H1 (cell line): ENCODE measurements at regions not wholly inside any gene's neighbourhood (a gene's known extent, or its start where the extent isn't known, plus 50 kb on each side); places are given as distances from the start of the nearest gene placed in this dataset.

ENCODE experiments used
- CTCF ChIA-PET: fragments of 300-600 bp; sonication (Branson Sonifier 250); formaldehyde crosslinking; loops from one replicate; lab custom pipeline; 2021; ENCODE audit not compliant: partially characterized antibody; lab: Charles Lee
- POLR2A ChIA-PET: fragments of 300-600 bp; sonication (Branson Sonifier 250); formaldehyde crosslinking; loops from one replicate; lab custom pipeline; 2021; ENCODE audit warnings: inconsistent platforms; ENCODE audit not compliant: partially characterized antibody; lab: Charles Lee
- DNase-seq, 2 experiments: peaks; one replicate each; pipeline versions ENCODE4 v3.0.0 to v3.0.0-alpha.2; 2010 to 2022; ENCODE audit warnings: low spot score in 2 of 2, low read depth in 1 of 2, mixed read lengths in 1 of 2
- FAIRE-seq: peaks from 2 replicates; lab custom pipeline; 2011; peaks lifted over from hg19 to GRCh38; lab: Jason Lieb, UNC
- H2AFZ ChIP-seq: 2 replicates; pipeline ENCODE4 v1.8.1; 2012; ENCODE audit warnings: low read length, inconsistent platforms
- H2AK5ac ChIP-seq: 2 replicates; pipeline ENCODE4 v1.6.1; 2013; ENCODE audit warnings: low read depth, low read length
- H2BK120ac ChIP-seq: replicated peaks from 2 replicates; pipeline ENCODE3; 2013; ENCODE audit warnings: low read depth, low read length, inconsistent platforms
- H2BK12ac ChIP-seq: 2 replicates; pipeline ENCODE4 v1.6.1; 2013; ENCODE audit warnings: low read depth, low read length
- H2BK15ac ChIP-seq: 2 replicates; pipeline ENCODE4 v1.6.1; 2013; ENCODE audit warnings: low read length
- H2BK20ac ChIP-seq: 2 replicates; pipeline ENCODE4 v1.6.1; 2013; ENCODE audit warnings: low read length
- H2BK5ac ChIP-seq: 2 replicates; pipeline ENCODE4 v1.6.1; 2013; ENCODE audit warnings: low read depth, low read length
- H3K14ac ChIP-seq: 2 replicates; pipeline ENCODE4 v1.6.1; 2013; ENCODE audit warnings: inconsistent platforms; ENCODE audit not compliant: insufficient read length
- H3K18ac ChIP-seq: 2 replicates; pipeline ENCODE4 v1.6.1; 2013; ENCODE audit warnings: low read length; ENCODE audit errors: extremely low read depth
- H3K23ac ChIP-seq: 2 replicates; pipeline ENCODE4 v1.6.1; 2013; ENCODE audit warnings: inconsistent platforms; ENCODE audit not compliant: insufficient read length
- H3K23me2 ChIP-seq: 2 replicates; pipeline ENCODE4 v1.6.1; 2013; ENCODE audit warnings: low read depth, low read length
- H3K27ac ChIP-seq: 2 replicates; pipeline ENCODE4 v1.6.1; 2011; ENCODE audit warnings: low read depth, low read length, inconsistent platforms
- H3K27me3 ChIP-seq, 4 experiments: replicated peaks in 1 of 4; 1 replicate in 1 of 4; 2 replicates in 3 of 4; pipeline versions ENCODE4 v1.6.1 to v1.8.1; 2011 to 2013; ENCODE audit warnings: low read length in 3 of 4, mild to moderate bottlenecking in 3 of 4, inconsistent platforms in 2 of 4, mixed read lengths in 2 of 4, moderate library complexity in 1 of 4; ENCODE audit not compliant: control insufficient read depth in 3 of 4, insufficient read depth in 3 of 4; ENCODE audit errors: extremely low read depth in 1 of 4
- H3K36me3 ChIP-seq, 4 experiments: 2 replicates each; pipeline versions ENCODE4 v1.6.1 to v1.8.1; 2011 to 2013; ENCODE audit warnings: mild to moderate bottlenecking in 4 of 4, low read length in 3 of 4, moderate library complexity in 2 of 4, control low read depth in 1 of 4, inconsistent platforms in 1 of 4; ENCODE audit not compliant: insufficient read depth in 4 of 4, control insufficient read depth in 2 of 4
- H3K4ac ChIP-seq: replicated peaks from 2 replicates; pipeline ENCODE3; 2013; ENCODE audit warnings: low read length, low read depth, mixed read lengths, inconsistent platforms; ENCODE audit not compliant: insufficient read length
- H3K4me1 ChIP-seq, 4 experiments: replicated peaks in 1 of 4; 1 replicate in 1 of 4; 2 replicates in 3 of 4; pipeline versions ENCODE4 v1.6.1 to v1.8.1; 2011 to 2013; ENCODE audit warnings: low read length in 3 of 4, inconsistent platforms in 2 of 4, mixed read lengths in 1 of 4; ENCODE audit not compliant: insufficient read depth in 4 of 4, control insufficient read depth in 3 of 4
- H3K4me2 ChIP-seq, 2 experiments: 2 replicates each; pipeline versions ENCODE4 v1.6.1 to v1.8.1; 2011 to 2013; ENCODE audit warnings: low read depth in 2 of 2, low read length in 2 of 2, control low read depth in 1 of 2, inconsistent platforms in 1 of 2, mild to moderate bottlenecking in 1 of 2; ENCODE audit not compliant: insufficient read depth in 1 of 2
- H3K4me3 ChIP-seq, 4 experiments: fragments of 200-600, 300-600 bp in 1 of 4; sonication (generic), shearing (Covaris generic), sonication (Bioruptor Twin) in 1 of 4; 2 replicates each; pipeline versions ENCODE4 v1.5.1 to v1.8.1; 2011 to 2016; ENCODE audit warnings: low read length in 4 of 4, low read depth in 3 of 4, control low read depth in 2 of 4, inconsistent platforms in 2 of 4, mild to moderate bottlenecking in 2 of 4, mixed read lengths in 1 of 4, moderate library complexity in 1 of 4; ENCODE audit not compliant: insufficient read depth in 2 of 4; ENCODE audit errors: extremely low read depth in 1 of 4
- H3K56ac ChIP-seq: replicated peaks from 2 replicates; pipeline ENCODE3; 2013; ENCODE audit warnings: low read depth, mild to moderate bottlenecking, mixed read lengths, low read length, inconsistent platforms; ENCODE audit not compliant: insufficient read length
- H3K79me1 ChIP-seq: 2 replicates; pipeline ENCODE4 v1.6.1; 2013; ENCODE audit warnings: low read depth, low read length, control low read depth
- H3K79me2 ChIP-seq, 2 experiments: 2 replicates each; pipeline versions ENCODE4 v1.6.1 to v1.8.1; 2012 to 2013; ENCODE audit warnings: low read length in 2 of 2, mild to moderate bottlenecking in 2 of 2, inconsistent platforms in 1 of 2; ENCODE audit not compliant: insufficient read depth in 2 of 2, control insufficient read depth in 1 of 2
- H3K9ac ChIP-seq, 4 experiments: replicated peaks in 1 of 4; 1 replicate in 1 of 4; 2 replicates in 3 of 4; pipeline versions ENCODE4 v1.6.1 to v1.8.1; 2011 to 2013; ENCODE audit warnings: low read depth in 3 of 4, low read length in 3 of 4, control low read depth in 2 of 4, mild to moderate bottlenecking in 2 of 4, moderate library complexity in 2 of 4, inconsistent platforms in 1 of 4; ENCODE audit errors: extremely low read depth in 1 of 4
- H3K9me3 ChIP-seq, 2 experiments: 2 replicates each; pipeline versions ENCODE4 v1.6.1 to v1.8.1; 2012 to 2013; ENCODE audit warnings: mild to moderate bottlenecking in 2 of 2, moderate library complexity in 2 of 2, control low read depth in 1 of 2, inconsistent platforms in 1 of 2, low read depth in 1 of 2, low read length in 1 of 2, mixed read lengths in 1 of 2; ENCODE audit not compliant: insufficient read depth in 2 of 2
- H4K20me1 ChIP-seq, 2 experiments: replicated peaks in 1 of 2; 2 replicates each; pipeline versions ENCODE3 to v1.8.1; 2011 to 2013; ENCODE audit warnings: inconsistent platforms in 2 of 2, low read length in 2 of 2, mild to moderate bottlenecking in 1 of 2; ENCODE audit not compliant: insufficient read depth in 2 of 2, control insufficient read depth in 1 of 2
- H4K5ac ChIP-seq: 2 replicates; pipeline ENCODE4 v1.6.1; 2013; ENCODE audit warnings: low read length, low read depth, mixed read lengths, inconsistent platforms; ENCODE audit not compliant: insufficient read length
- H4K8ac ChIP-seq: 2 replicates; pipeline ENCODE4 v1.8.0; 2013; ENCODE audit warnings: mild to moderate bottlenecking, moderate library complexity, low read length, inconsistent platforms; ENCODE audit not compliant: insufficient read depth; ENCODE audit errors: extremely low read depth
- H4K91ac ChIP-seq: replicated peaks from 2 replicates; pipeline ENCODE3; 2013; ENCODE audit warnings: low read length, mixed read lengths, inconsistent platforms; ENCODE audit not compliant: insufficient read length
- BRCA1 ChIP-seq: IDR thresholded peaks from 2 replicates; pipeline ENCODE4 v1.6.1; 2012; ENCODE audit warnings: low read depth, low read length, improper control_type of control experiment
- CBX5 ChIP-seq: fragments of 300-800, 300-1000 bp; sonication (generic); IDR thresholded peaks from 2 replicates; pipeline ENCODE4 v1.7.1; 2016; ENCODE audit warnings: antibody characterized with exemption, low read length, low read depth
- CHD2 ChIP-seq: IDR thresholded peaks from 2 replicates; pipeline ENCODE4 v1.6.1; 2012; ENCODE audit warnings: low read length, improper control_type of control experiment
- EGR1 ChIP-seq: IDR thresholded peaks from 2 replicates; pipeline ENCODE4 v1.6.1; 2011; ENCODE audit warnings: low read depth, low read length, borderline replicate concordance
- EZH2 ChIP-seq: fragments of 200-600 bp; sonication (generic); IDR thresholded peaks from 2 replicates; pipeline ENCODE4 v1.7.1; 2012; ENCODE audit warnings: low read depth, mild to moderate bottlenecking, moderate library complexity, low read length, inconsistent platforms; ENCODE audit not compliant: severe bottlenecking
- JUND ChIP-seq: IDR thresholded peaks from 2 replicates; pipeline ENCODE4 v1.6.1; 2011; ENCODE audit warnings: mild to moderate bottlenecking, improper control_type of control experiment, low read length
- NANOG ChIP-seq: IDR thresholded peaks from 2 replicates; pipeline ENCODE4 v1.6.1; 2011; ENCODE audit warnings: low read length, low read depth, mild to moderate bottlenecking, inconsistent platforms; ENCODE audit not compliant: insufficient read depth, poor library complexity, severe bottlenecking
- NRF1 ChIP-seq: IDR thresholded peaks from 2 replicates; pipeline ENCODE4 v1.6.1; 2011; ENCODE audit warnings: mild to moderate bottlenecking, low read depth, low read length, improper control_type of control experiment
- TAF7 ChIP-seq: optimal IDR thresholded peaks from 2 replicates; pipeline ENCODE3; 2011; ENCODE audit warnings: low read depth, mild to moderate bottlenecking, inconsistent platforms, low read length, moderate library complexity, borderline replicate concordance
- WGBS, 2 experiments: shearing (Covaris generic) in 1 of 2; methylation state at CpG; one replicate each; pipeline versions ENCODE4 v1.1.6 to v1.1.7; 2013 to 2015; ENCODE audit warnings: low lambda C conversion rate in 2 of 2, mixed read lengths in 2 of 2, inconsistent platforms in 1 of 2, low coverage in 1 of 2, missing lambda C conversion rate in 1 of 2; ENCODE audit not compliant: insufficient replicate concordance in 2 of 2, insufficient coverage in 1 of 2, insufficient read length in 1 of 2; ENCODE audit errors: extremely low coverage in 1 of 2, missing lambda C conversion rate in 1 of 2; 5-methylcytosine and 5-hydroxymethylcytosine counted together
- TF ChIP-seq, protein P1 (sequence below): IDR thresholded peaks from 2 replicates; pipeline ENCODE4 v1.6.1; 2012; ENCODE audit warnings: inconsistent platforms
- TF ChIP-seq, protein P2 (sequence below), 3 experiments: IDR thresholded peaks; 1 replicate in 2 of 3; 2 replicates in 1 of 3; pipeline versions ENCODE4 v1.5.1 to v1.6.1; 2011; ENCODE audit warnings: low read length in 3 of 3, mild to moderate bottlenecking in 3 of 3, inconsistent platforms in 2 of 3, low read depth in 1 of 3, moderate library complexity in 1 of 3; ENCODE audit not compliant: insufficient read depth in 1 of 3; ENCODE audit errors: control extremely low read depth in 1 of 3

DNA sequence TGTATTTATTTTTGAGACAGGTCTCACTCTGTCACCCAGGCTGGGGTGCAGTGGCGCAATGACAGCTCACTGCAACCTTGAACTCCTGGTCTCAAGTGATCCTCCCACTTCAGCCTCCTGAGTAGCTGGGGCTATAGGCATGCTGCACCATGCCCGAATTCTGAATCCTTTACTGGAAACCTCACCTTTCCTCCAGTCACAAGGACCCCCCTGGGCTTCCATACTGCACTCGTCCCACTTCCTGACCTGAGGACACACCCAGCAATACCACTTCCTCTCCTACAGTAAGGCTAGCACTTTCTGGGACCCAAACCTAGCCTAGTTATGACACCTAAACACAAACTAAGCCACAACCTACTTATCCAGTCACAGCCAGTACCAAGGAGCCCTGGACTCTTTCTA, 68.2 kb downstream of the FAM217A start:
- H2BK15ac ChIP-seq: no peak overlapping the region
- 82% methylated on average over 3 of the region's 3 CpGs; no CpG with 5 or more reads in 1 of the 2 experiments for WGBS, 2 experiments
- H3K18ac ChIP-seq: no peak overlapping the region
- H3K9me3 ChIP-seq: no peaks in the 10 kb centered on the region
- no peak overlapping the region for H4K5ac ChIP-seq
- H3K79me1 ChIP-seq: peaks cover 4% of the 10 kb centered on the region; the same call in 1 of the 2 replicates
- no peak overlapping the region for H4K91ac ChIP-seq
- H2BK12ac ChIP-seq: no peak overlapping the region
- H2BK20ac ChIP-seq: no peak overlapping the region
- peaks cover 0 to 4% (median 0%) of the 10 kb centered on the region in 4 experiments; a peak in 1 of 7 replicates for H3K4me1 ChIP-seq
- no peak overlapping the region for H4K8ac ChIP-seq
- ChIA-PET CTCF (interaction anchor here (1.0 kb wide), 1 partner anchor 10 kb away, joined by 3 read pairs; a partner anchor contains a TSS), POLR2A (interaction anchor here (3.4 kb wide), 1 partner anchor 11 kb away, joined by 13 read pairs; a partner anchor contains a TSS)
- no peaks in the 10 kb centered on the region for H3K23me2 ChIP-seq
- no peak overlapping the region for H3K9ac ChIP-seq
- FAIRE-seq (no peak), DNase-seq (no peak)
- no peak overlapping the region for H3K4me2 ChIP-seq
- H3K4me3 ChIP-seq: no peak overlapping the region
- peaks cover 0 to 2% of the 10 kb centered on the region in 2 experiments for H4K20me1 ChIP-seq
- H2BK120ac ChIP-seq: no peak overlapping the region
- H3K23ac ChIP-seq: no peak overlapping the region
- peaks cover 5 to 78% of the 10 kb centered on the region in 2 experiments; a peak in 3 of 4 replicates for H3K79me2 ChIP-seq
- no peak overlapping the region for H2AK5ac ChIP-seq
- no peak overlapping the region for H3K4ac ChIP-seq
- H3K56ac ChIP-seq: no peak overlapping the region
- H3K27me3 ChIP-seq: no peaks in the 10 kb centered on the region
- no peak overlapping the region for H2AFZ ChIP-seq
- H2BK5ac ChIP-seq: peak overlapping the region; percentile 9; the same call in 1 of the 2 replicates
- peaks cover 0 to 3% (median 0%) of the 10 kb centered on the region in 4 experiments; a peak in 2 of 8 replicates for H3K36me3 ChIP-seq
- H3K14ac ChIP-seq: no peak overlapping the region
- no peak overlapping the region for H3K27ac ChIP-seq
- TF ChIP-seq NRF1: no peak
- no peak for TF ChIP-seq JUND
- TF ChIP-seq EGR1: no peak
- TF ChIP-seq CHD2: no peak
- TF ChIP-seq EZH2: no peak
- TF ChIP-seq CBX5: no peak
- TF ChIP-seq, protein P1, sequence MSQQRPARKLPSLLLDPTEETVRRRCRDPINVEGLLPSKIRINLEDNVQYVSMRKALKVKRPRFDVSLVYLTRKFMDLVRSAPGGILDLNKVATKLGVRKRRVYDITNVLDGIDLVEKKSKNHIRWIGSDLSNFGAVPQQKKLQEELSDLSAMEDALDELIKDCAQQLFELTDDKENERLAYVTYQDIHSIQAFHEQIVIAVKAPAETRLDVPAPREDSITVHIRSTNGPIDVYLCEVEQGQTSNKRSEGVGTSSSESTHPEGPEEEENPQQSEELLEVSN: no peak
- no peak for TF ChIP-seq TAF7
- no peak for TF ChIP-seq BRCA1
- TF ChIP-seq, protein P2, sequence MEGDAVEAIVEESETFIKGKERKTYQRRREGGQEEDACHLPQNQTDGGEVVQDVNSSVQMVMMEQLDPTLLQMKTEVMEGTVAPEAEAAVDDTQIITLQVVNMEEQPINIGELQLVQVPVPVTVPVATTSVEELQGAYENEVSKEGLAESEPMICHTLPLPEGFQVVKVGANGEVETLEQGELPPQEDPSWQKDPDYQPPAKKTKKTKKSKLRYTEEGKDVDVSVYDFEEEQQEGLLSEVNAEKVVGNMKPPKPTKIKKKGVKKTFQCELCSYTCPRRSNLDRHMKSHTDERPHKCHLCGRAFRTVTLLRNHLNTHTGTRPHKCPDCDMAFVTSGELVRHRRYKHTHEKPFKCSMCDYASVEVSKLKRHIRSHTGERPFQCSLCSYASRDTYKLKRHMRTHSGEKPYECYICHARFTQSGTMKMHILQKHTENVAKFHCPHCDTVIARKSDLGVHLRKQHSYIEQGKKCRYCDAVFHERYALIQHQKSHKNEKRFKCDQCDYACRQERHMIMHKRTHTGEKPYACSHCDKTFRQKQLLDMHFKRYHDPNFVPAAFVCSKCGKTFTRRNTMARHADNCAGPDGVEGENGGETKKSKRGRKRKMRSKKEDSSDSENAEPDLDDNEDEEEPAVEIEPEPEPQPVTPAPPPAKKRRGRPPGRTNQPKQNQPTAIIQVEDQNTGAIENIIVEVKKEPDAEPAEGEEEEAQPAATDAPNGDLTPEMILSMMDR (IDR thresholded peaks at IDR 0.05; ENCODE audit: control extremely low read depth in 1 of 3, insufficient read depth in 1 of 3, low read depth in 1 of 3, low read length in 3 of 3): no peak
- no peak for TF ChIP-seq NANOG
